HG02588 (cell line): ENCODE measurements at regions not wholly inside any gene's neighbourhood (a gene's known extent, or its start where the extent isn't known, plus 50 kb on each side); places are given as distances from the start of the nearest gene placed in this dataset.

Experiments
- ATAC-seq: cut with Tn5 transposase; IDR thresholded peaks from one replicate; pipeline ENCODE4 v1.9.1; 2021; ENCODE audit warnings: mild to moderate bottlenecking, moderate library complexity; ENCODE audit not compliant: unreplicated experiment

GRCh38 chr14:26987744-26988363 lies 390.0 kb upstream of the NOVA1 start:
- ATAC-seq: no peak

GRCh38 chr14:26990946-26991345 lies 393.1 kb upstream of the NOVA1 start:
- no peak for ATAC-seq

DNA sequence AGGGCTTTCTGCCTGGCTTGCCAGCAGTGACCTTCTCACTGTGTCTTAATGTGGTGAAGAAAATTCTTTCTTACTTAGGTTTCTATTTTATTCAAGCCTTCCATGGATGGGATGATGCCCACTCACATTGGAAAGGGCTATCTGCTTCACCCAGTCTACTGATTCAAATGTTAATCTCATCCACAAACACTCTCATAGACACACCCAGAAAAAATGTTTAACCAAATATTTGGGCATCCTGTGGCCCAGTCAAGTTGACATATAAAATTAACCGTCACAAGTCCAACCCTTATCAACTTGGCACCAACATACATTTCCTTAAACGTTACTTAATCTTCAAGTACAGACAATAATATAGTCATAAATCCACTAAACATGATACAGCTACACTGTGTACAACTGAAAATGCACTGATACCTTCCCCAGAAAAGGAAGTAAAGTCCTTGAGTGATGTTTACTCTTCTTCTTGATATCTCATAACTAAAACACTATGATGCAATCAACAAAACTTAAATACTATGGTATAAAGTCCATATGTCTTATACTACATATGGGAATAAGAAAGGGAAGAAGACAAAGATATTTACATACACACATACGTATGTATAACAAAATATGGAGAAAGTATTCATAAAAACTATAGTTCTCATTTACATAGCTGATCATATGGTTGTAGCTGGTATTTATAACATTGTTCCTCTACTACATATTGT lies 394.7 kb upstream of the NOVA1 start:
- no peak for ATAC-seq

DNA sequence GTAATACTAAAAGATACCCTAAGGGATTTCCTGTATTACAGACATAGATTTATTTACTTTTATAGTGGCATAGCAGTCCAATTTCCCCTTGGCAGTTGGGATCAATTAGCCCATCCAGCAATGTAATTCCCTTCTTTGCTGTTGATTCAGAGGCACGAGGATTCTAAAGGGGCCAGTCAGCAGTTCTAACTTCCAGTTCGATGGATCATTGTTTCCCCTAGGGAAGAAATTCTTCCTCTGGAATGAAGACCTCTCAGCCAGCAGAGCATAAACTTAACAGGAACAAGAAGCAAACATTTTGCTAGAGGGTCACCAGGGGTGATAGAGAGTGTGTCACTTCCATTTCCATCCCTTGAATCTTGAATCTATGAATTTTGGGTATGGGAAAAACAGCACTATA lies 395.7 kb upstream of the NOVA1 start:
- ATAC-seq: no peak

DNA sequence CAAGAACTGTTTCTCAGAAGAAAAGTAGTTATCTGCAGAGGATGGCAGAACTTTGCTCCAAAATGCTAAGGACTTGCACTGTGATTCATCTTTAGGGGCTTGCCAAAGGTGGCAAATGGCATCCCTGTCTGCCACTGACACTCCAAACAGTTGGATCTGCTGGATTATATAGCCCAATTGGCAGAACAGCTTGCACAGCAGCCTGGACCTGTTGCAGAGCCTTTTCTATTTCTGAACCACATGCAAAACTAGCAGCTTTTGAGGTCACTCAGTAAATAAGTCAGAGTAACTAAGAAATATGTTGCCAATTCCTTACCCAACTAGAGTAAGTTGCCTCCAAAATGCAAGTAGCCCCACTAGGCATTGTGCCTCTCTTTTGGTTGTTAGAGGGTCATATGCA lies 397.5 kb upstream of the NOVA1 start:
- no peak for ATAC-seq

DNA sequence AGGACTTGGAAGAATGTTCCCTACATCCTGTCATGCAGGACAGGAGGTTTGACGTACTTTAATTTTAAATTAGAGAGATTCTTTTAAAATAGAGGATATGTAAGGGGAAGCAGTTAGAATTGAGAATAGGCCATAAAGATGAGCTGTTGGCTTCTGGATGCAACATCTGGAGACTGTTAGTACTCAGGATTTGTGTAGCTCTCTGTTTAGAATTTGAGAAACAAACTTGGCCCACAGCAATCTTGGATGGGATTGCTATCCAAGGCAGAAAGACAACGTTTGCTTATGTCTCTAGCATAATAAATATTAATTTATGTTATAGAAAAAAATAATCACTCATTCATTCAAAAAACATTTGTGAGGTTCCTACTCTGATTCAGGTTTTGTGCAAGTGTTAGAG lies 398.4 kb upstream of the NOVA1 start:
- ATAC-seq: no peak

DNA sequence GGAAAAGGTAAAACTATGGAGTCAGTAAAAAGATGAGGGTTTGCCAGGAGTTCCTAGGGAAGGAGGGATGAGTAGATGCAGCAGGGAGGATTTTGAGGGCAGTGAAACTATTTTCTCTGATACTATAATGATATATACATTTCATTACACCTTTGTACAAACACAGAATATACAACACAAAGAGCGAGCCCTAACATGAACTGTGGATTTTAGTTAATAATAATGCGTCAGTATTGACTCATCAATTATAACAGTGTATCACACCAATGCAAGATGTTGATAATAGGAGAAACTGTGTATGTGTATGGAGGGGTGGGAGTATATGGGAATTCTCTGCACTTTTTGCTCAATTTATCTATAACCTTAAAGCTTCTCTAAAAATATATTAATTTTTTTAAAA lies 404.3 kb upstream of the NOVA1 start:
- ATAC-seq: no peak

GRCh38 chr14:27006570-27006969 lies 408.7 kb upstream of the NOVA1 start:
- no peak for ATAC-seq

- no peak for ATAC-seq
Observed at GRCh38 chr14:27008187-27008586, 410.4 kb upstream of the NOVA1 start.

DNA sequence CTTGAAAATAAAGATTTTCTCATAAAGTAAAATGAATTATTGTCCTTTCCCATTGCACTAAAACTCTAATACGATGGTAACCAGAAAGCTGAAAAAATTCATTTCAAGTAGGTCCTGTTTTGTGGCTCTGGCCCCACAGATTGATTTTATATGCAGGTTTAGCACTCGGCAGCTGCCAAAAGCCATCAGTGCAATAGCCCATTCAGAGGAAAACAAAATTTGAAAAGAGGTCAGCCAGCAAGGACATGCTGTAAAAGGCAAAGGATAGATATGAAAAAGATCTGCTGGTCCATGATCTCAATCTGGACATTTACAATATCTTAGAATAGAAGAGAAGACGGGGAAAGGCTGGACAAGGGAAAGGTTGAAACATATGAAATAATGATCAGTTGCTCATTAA lies 414.8 kb upstream of the NOVA1 start:
- no peak for ATAC-seq

- no peak for ATAC-seq
Observed at GRCh38 chr14:27013678-27014077, 415.8 kb upstream of the NOVA1 start.

DNA sequence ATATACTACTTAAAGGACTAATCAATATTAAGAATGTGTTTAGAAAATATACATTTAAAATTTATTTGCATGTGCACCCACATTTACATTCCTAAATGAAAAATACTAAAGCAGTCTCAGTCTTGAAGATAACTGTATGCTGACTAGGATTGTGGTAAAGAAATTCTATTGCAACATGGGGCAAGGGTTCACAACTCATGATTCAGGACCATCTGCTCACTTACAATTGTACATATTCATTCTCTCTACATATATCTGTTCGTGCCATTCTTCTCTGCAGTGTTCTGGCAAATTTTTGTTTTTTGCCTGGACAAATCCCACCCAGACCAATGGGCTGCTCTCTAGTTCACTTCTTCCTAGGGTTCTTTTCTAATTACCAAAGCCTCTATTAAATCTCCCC lies 417.2 kb upstream of the NOVA1 start:
- ATAC-seq: no peak

GRCh38 chr14:27025648-27026047 lies 427.8 kb upstream of the NOVA1 start:
- ATAC-seq: no peak

- ATAC-seq: no peak
Observed at GRCh38 chr14:27026097-27026496, 428.3 kb upstream of the NOVA1 start.

- ATAC-seq: no peak
Observed at GRCh38 chr14:27040552-27040951, 442.7 kb upstream of the NOVA1 start.

DNA sequence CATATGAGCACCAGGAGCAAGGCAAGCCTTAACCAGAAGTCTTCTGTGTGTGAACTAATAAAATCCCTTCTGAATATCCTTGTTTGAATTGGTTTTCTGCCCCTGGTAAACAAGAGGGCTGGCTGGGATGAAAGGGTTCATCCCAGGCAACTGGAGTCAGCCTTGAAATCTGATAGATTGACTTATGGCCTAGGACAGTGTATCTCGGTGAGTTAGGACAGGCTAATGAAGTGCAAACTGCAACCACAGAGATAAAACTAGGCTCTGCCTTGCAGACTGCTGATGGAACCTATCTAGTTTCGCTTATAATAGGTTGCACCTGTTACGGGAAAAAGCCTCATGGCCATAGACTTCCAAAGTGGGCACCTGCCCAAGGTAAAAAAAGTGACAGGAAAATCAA lies 451.9 kb upstream of the NOVA1 start:
- ATAC-seq: no peak

DNA sequence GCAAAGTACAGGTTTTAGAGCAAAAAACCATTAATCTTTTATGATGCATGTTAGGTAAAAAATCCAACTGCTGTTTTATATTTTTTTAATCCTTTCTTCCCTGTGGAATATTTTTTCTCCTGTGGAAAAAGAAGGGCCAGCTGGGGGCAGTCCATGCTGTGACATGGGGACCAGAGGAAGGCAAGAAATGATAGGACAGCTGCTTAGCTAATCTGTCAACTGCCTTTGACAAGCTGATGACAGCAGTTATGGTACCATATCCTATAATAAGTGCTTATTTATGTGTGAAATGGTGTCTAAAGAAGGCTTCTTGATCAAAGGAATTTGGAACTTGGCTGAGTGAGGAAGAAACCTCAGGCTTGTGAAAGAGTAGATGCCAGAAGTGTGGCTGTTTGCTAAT lies 452.4 kb upstream of the NOVA1 start:
- no peak for ATAC-seq

DNA sequence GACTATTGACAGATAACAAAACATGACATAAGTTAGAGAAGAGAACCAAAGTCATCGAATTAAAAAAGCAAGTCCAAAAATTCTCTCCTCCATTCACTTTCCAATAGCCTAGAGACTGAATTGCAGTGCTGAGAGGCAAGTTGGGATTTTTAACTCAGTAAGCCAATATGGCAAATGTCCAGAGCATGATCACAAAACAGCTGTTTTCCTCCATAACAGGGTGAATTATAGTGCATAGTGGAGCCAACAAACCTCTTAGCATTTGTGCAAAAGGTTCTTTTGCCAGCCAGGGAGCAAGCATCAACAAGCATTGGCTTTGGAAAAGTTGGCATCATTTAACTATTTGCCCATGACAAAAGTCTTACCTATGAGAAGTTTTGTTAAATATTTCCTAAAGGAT lies 458.8 kb upstream of the NOVA1 start:
- ATAC-seq: no peak

- ATAC-seq: no peak
Observed at GRCh38 chr14:27061299-27061698, 463.5 kb upstream of the NOVA1 start.

DNA sequence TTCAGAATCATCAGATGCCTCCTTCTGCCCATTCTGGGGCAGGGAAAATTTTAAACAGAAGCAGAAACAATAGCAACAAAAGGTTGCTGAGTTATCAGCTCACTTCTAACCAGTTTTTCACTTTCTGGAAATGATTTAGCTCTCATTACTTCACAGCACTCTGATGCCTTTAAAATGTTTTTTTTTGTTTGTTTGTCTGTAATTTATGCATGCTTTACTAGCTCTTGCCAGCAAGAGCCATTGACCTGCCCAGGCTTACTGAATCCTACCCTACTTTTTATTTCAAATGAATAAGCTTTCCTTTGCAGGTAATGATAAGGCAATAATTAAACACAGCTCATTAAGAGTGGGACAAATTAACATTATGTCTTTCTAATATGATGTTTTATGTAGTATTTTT lies 466.1 kb upstream of the NOVA1 start:
- no peak for ATAC-seq

DNA sequence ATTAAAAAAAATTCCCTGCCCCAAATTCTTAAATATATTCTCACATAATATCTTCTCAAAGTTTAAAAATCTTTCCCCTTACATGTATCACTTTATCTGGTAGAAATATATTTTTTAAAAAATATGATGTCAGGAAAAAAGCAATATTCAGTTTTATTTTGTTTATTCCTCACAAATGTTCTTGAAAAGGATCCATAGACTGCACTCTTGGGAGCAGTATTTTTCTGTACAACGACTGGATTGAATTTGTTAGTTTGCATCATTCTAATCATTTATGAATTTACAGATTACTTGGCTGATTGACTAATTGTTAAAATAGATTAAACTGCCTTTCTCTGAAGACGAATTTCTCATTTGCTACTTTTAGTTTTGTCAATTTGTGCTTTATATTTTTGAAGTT lies 468.1 kb upstream of the NOVA1 start:
- no peak for ATAC-seq

- no peak for ATAC-seq
Observed at GRCh38 chr14:27067961-27068360, 470.1 kb upstream of the NOVA1 start.

GRCh38 chr14:27072589-27072988 lies 474.8 kb upstream of the NOVA1 start:
- no peak for ATAC-seq
